HEK293T (cell line): ENCODE measurements at regions not wholly inside any gene's neighbourhood (a gene's known extent, or its start where the extent isn't known, plus 50 kb on each side); places are given as distances from the start of the nearest gene placed in this dataset.

Experiments
- CTCF ChIA-PET: fragments of 350-600 bp; formaldehyde crosslinking; extraction: SDS; loops from one replicate; lab custom pipeline; 2021; ENCODE audit warnings: antibody characterized with exemption, inconsistent platforms; lab: Yijun Ruan, JAX
- POLR2A ChIA-PET: fragments of 350-600 bp; formaldehyde crosslinking; extraction: SDS; loops from one replicate; lab custom pipeline; 2020; ENCODE audit warnings: antibody characterized with exemption, inconsistent platforms; lab: Yijun Ruan, JAX
- DNase-seq: peaks from one replicate; pipeline ENCODE4 v3.0.0; 2012; ENCODE audit warnings: mixed read lengths; ENCODE audit errors: extremely low spot score
- ARNT ChIP-seq: fragments of 450-650 bp; IDR thresholded peaks from 2 replicates; pipeline ENCODE4 v1.6.1; 2017; ENCODE audit warnings: mild to moderate bottlenecking
- BHLHE40 ChIP-seq: fragments of 450-650 bp; IDR thresholded peaks from 2 replicates; pipeline ENCODE4 v1.6.1; 2016; ENCODE audit warnings: mild to moderate bottlenecking, moderate library complexity, borderline replicate concordance
- CTBP1 ChIP-seq: fragments of 450-650 bp; IDR thresholded peaks from 2 replicates; pipeline ENCODE4 v1.6.1; 2016; ENCODE audit warnings: borderline replicate concordance
- ELF4 ChIP-seq: fragments of 450-650 bp; IDR thresholded peaks from 2 replicates; pipeline ENCODE4 v1.6.1; 2017; ENCODE audit warnings: antibody characterized with exemption
- FOXA1 ChIP-seq: fragments of 450-650 bp; IDR thresholded peaks from 2 replicates; pipeline ENCODE4 v1.6.1; 2016; ENCODE audit warnings: mild to moderate bottlenecking
- FOXK2 ChIP-seq: fragments of 450-650 bp; IDR thresholded peaks from 2 replicates; pipeline ENCODE4 v1.6.1; 2016; ENCODE audit warnings: mild to moderate bottlenecking
- FOXM1 ChIP-seq: fragments of 450-650 bp; IDR thresholded peaks from 2 replicates; pipeline ENCODE4 v1.6.1; 2017; ENCODE audit warnings: mild to moderate bottlenecking, borderline replicate concordance
- HDGF ChIP-seq: fragments of 450-650 bp; IDR thresholded peaks from 2 replicates; pipeline ENCODE4 v1.6.1; 2017; ENCODE audit warnings: antibody characterized with exemption, borderline replicate concordance
- L3MBTL2 ChIP-seq: fragments of 450-650 bp; conservative IDR thresholded peaks from 2 replicates; pipeline ENCODE4 v1.6.1; 2016; ENCODE audit warnings: mild to moderate bottlenecking
- LEF1 ChIP-seq: fragments of 450-650 bp; IDR thresholded peaks from 2 replicates; pipeline ENCODE4 v1.6.1; 2017; ENCODE audit warnings: mild to moderate bottlenecking, borderline replicate concordance
- NFRKB ChIP-seq: fragments of 450-650 bp; IDR thresholded peaks from 2 replicates; pipeline ENCODE4 v1.6.1; 2016; ENCODE audit warnings: mild to moderate bottlenecking, moderate library complexity
- SP1 ChIP-seq: fragments of 450-650 bp; IDR thresholded peaks from 2 replicates; pipeline ENCODE4 v1.6.1; 2017
- SUZ12 ChIP-seq: fragments of 450-650 bp; IDR thresholded peaks from 2 replicates; pipeline ENCODE4 v1.6.1; 2016; ENCODE audit warnings: mild to moderate bottlenecking
- TARDBP ChIP-seq: fragments of 450-650 bp; IDR thresholded peaks from 2 replicates; pipeline ENCODE4 v1.6.1; 2016
- ZNF384 ChIP-seq: fragments of 450-650 bp; IDR thresholded peaks from 2 replicates; pipeline ENCODE4 v1.6.1; 2016
- TF ChIP-seq, protein P1 (sequence below): fragments of 450-650 bp; IDR thresholded peaks from 2 replicates; pipeline ENCODE4 v1.6.1; 2016

DNA sequence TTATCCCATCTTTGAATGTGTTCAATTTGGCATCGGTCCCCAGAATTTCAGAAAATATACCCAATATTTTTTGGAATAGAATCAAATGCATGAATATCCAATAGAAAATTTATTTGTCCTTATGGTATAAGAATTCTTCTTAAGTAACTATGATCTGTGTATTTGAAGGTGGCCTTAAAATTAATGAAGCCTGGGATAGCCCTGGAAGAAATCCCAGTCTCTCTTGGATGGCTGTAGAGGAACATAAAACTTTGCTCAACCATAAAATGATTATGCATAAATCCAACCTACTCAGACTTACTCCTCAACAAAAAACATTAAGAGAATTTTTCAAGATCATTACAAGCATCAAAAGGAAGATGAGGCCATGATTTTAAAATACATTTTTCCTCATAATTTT is 269.4 kb upstream of the SMIM31 start:
- ChIA-PET CTCF (no interaction called here), POLR2A (no interaction called here)
- TF ChIP-seq CTBP1 (no peak), HDGF (no peak), BHLHE40 (no peak), FOXM1 (no peak), FOXK2 (no peak), ELF4 (no peak), ARNT (no peak), TARDBP (no peak), LEF1 (no peak), NFRKB (no peak), FOXA1 (no peak), SUZ12 (no peak), SP1 (no peak), ZNF384 (no peak), L3MBTL2 (no peak)
- TF ChIP-seq, protein P1, sequence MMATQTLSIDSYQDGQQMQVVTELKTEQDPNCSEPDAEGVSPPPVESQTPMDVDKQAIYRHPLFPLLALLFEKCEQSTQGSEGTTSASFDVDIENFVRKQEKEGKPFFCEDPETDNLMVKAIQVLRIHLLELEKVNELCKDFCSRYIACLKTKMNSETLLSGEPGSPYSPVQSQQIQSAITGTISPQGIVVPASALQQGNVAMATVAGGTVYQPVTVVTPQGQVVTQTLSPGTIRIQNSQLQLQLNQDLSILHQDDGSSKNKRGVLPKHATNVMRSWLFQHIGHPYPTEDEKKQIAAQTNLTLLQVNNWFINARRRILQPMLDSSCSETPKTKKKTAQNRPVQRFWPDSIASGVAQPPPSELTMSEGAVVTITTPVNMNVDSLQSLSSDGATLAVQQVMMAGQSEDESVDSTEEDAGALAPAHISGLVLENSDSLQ = no peak
- DNase-seq = no peak

DNA sequence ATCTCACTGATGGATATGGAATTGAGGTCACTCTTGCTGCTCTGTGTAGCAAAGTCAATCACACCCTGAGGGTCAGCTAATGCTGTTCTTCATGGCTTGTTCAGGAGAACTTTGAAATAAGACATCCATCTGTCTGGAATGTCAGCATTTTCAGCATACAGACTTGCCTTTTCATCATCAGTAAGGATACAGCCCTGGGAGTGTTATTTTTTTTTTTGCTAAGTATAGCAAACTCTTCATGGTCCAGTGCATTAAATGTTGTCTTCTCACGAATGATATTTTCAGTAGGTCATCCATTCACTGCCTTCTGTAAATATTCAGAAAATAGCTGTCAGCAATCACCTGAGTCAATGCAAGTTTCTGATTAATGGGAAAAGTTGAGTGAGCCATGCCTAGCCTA is 268.8 kb upstream of the SMIM31 start:
- DNase-seq = no peak
- ChIA-PET POLR2A (no interaction called here), CTCF (no interaction called here)
- TF ChIP-seq, protein P1 = no peak
- TF ChIP-seq ARNT (no peak), BHLHE40 (no peak), NFRKB (no peak), HDGF (no peak), FOXA1 (no peak), CTBP1 (no peak), LEF1 (no peak), TARDBP (no peak), ZNF384 (no peak), FOXK2 (no peak), FOXM1 (no peak), SP1 (no peak), L3MBTL2 (no peak)

DNA sequence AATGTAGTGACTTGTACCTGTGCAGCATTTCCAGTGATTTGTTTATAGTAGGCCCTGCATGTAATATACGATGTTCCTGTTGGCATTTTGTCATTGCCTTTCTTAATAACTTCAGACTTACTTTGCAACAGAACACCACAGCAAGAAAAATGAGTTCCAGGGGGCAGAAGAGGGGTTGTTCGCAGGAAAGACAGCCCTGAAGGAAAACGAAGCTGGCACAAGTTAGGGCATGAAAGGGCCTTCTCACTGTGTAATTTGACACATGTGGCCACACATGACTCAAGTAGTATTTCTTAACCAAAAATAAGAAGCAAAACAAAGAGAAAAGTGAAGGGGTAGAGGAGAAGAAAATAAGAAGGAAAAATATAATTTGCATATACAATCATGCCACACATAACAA is 265.8 kb upstream of the SMIM31 start:
- ChIA-PET POLR2A (no interaction called here), CTCF (no interaction called here)
- no peak for TF ChIP-seq L3MBTL2
- no peak for TF ChIP-seq SUZ12
- TF ChIP-seq TARDBP = no peak
- TF ChIP-seq ZNF384 = no peak
- no peak for TF ChIP-seq NFRKB
- no peak for TF ChIP-seq FOXA1
- DNase-seq = no peak

DNA sequence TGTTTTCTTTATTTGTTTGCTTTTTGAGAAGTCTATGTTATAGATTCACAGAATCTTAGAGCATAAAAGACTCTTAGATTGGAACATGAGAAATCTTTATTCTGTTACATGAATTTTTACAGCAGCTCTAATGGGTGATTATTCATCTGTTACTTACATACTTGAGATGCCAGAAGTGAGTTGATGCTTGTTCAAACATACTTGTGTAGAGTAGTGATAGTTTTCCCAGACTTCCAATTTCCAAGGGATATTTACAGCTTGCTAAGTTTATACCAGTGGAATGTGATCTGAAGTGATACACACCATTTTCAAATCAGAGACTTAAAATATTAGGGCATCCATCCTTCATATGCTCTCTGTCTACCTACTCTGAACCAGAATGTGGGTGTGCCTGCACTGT is 252.9 kb upstream of the SMIM31 start:
- DNase-seq = no peak
- CTCF ChIA-PET = no interaction called here
- POLR2A ChIA-PET = no interaction called here
- TF ChIP-seq BHLHE40 (no peak), L3MBTL2 (no peak), SUZ12 (no peak), LEF1 (no peak), HDGF (no peak), ZNF384 (no peak)

DNA sequence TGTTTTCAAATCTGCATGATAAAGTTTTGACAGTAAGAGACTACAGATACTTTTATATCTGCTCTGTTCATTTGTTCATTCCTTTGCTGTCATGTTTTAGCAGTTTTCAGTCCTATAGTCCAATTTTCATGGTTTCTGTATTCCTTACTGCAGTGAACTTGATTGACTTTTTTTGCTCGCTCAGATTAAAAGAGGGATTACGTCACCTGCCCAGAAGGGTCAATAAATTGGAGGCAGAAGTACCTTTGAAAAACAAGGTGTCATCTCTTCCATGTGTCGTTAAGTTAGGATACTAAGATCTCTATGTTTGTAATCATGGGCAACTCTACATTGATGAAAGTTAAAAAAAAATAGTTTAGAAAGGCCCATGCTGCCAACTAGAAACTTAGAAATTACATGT is 250.1 kb upstream of the SMIM31 start:
- TF ChIP-seq ZNF384 = no peak
- TF ChIP-seq FOXA1 = no peak
- TF ChIP-seq HDGF = no peak
- TF ChIP-seq L3MBTL2 = no peak
- no peak for TF ChIP-seq ARNT
- TF ChIP-seq NFRKB = no peak
- ChIA-PET POLR2A (no interaction called here), CTCF (no interaction called here)

DNA sequence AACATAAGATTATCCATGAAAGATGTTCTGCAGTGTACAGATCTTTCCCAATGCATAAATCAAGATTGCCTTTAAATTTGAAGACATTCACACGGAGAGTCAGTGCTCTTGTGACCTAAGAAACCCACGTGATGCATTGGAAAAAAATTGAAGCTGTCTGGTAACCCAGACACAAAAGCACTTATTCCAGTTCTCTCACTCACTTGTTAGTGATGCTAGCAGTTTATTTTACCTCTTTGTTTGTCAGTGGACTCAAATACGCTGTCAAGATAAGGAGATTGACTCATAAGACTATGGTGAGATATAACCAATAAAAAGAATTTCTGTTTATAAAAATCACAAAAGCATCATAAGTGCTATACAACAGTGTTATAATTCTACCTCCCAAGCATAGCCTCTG is 245.8 kb upstream of the SMIM31 start:
- no peak for DNase-seq
- ChIA-PET POLR2A (no interaction called here), CTCF (no interaction called here)
- TF ChIP-seq HDGF (no peak), TARDBP (no peak), CTBP1 (no peak), FOXM1 (no peak), SUZ12 (no peak), FOXA1 (no peak), LEF1 (no peak), FOXK2 (no peak), ZNF384 (no peak), L3MBTL2 (no peak), BHLHE40 (no peak), ARNT (no peak), NFRKB (no peak), SP1 (no peak)
- TF ChIP-seq, protein P1 = no peak

More for the DNA sequence above, 250.1 kb upstream of the SMIM31 start:
- no peak for DNase-seq

DNA sequence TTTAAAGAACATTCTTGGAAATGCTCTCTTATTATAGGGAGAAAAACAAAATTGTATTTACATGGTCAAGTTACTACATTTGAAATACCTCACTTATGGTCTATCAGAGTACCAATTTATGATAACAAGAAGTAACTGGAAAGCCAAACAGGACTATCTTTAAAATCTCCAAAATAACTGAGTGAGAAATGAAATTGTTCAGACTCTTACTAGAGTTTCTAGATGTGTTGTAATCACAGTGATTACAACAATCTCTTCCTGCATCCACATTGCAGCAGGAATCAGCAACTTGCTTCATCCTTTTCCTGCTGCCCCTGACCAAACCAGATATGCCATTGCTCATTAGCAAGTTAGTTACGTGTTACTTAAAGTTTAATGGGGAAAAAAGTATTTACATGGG is 245.2 kb upstream of the SMIM31 start:
- ChIA-PET CTCF (no interaction called here), POLR2A (no interaction called here)
- TF ChIP-seq L3MBTL2 = no peak
- DNase-seq = no peak
